GM06990 (cell line): ENCODE measurements at regions not wholly inside any gene's neighbourhood (a gene's known extent, or its start where the extent isn't known, plus 50 kb on each side); places are given as distances from the start of the nearest gene placed in this dataset.

Experiments
- DNase-seq: peaks from one replicate; pipeline ENCODE4 v3.0.0-alpha.2; 2011; ENCODE audit not compliant: insufficient read length; ENCODE audit errors: extremely low read depth
- H3K27me3 ChIP-seq: replicated peaks from 2 replicates; pipeline ENCODE4 v1.6.0; 2011; ENCODE audit warnings: low read length; ENCODE audit not compliant: control insufficient read depth, insufficient read depth
- H3K36me3 ChIP-seq: 2 replicates; pipeline ENCODE4 v1.5.1; 2011; ENCODE audit warnings: low read length; ENCODE audit not compliant: control insufficient read depth, insufficient read depth
- H3K4me3 ChIP-seq: replicated peaks from 2 replicates; pipeline ENCODE4 v1.5.1; 2011; ENCODE audit warnings: low read depth, mild to moderate bottlenecking, control low read depth, low read length
- TF ChIP-seq, protein P1 (sequence below): IDR thresholded peaks from 2 replicates; pipeline ENCODE4 v1.5.1; 2011; ENCODE audit warnings: low read length, control low read depth, mild to moderate bottlenecking, inconsistent platforms; ENCODE audit not compliant: insufficient read depth, poor library complexity, severe bottlenecking

DNA sequence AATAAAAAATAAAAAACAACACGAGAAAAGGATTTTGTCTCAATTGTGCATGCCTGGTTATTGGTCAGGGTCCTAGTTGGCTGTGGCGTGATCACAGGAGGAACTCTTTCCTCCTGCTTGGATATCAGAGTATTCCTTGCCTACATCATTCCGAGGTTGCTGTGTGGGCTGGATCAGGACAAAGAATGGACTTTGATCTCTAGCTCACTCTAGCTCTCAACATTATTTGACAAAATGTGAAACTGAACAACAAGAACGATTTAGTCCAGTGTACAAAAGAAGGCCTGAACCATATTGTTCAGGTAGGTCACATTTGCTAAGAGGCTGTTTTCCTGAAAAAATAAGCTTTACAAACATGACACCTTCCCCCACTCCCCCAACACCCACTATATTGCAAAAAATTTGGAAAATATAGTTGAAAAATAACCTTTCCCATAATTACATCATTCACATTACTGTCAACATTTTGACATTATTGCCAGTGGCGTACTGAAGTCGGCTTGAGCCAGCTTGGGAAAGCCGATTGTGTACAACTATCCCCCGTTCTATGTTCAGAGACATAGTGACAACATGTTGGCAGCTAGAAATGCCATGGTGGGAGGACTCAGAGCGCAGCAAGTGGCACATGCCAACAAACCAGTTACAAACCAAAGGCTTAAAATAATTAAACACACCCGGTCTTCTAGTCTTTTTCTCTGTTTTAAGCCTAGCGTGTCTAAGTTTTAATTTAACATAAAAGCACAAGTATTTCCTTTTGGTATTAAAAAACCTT, 179.0 kb downstream of the LPIN1 start:
- H3K36me3 ChIP-seq: no peaks in the 10 kb centered on the region
- H3K4me3 ChIP-seq: no peak overlapping the region
- TF ChIP-seq, protein P1, sequence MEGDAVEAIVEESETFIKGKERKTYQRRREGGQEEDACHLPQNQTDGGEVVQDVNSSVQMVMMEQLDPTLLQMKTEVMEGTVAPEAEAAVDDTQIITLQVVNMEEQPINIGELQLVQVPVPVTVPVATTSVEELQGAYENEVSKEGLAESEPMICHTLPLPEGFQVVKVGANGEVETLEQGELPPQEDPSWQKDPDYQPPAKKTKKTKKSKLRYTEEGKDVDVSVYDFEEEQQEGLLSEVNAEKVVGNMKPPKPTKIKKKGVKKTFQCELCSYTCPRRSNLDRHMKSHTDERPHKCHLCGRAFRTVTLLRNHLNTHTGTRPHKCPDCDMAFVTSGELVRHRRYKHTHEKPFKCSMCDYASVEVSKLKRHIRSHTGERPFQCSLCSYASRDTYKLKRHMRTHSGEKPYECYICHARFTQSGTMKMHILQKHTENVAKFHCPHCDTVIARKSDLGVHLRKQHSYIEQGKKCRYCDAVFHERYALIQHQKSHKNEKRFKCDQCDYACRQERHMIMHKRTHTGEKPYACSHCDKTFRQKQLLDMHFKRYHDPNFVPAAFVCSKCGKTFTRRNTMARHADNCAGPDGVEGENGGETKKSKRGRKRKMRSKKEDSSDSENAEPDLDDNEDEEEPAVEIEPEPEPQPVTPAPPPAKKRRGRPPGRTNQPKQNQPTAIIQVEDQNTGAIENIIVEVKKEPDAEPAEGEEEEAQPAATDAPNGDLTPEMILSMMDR: no peak
- H3K27me3 ChIP-seq: no peaks in the 10 kb centered on the region
- no peak for DNase-seq

DNA sequence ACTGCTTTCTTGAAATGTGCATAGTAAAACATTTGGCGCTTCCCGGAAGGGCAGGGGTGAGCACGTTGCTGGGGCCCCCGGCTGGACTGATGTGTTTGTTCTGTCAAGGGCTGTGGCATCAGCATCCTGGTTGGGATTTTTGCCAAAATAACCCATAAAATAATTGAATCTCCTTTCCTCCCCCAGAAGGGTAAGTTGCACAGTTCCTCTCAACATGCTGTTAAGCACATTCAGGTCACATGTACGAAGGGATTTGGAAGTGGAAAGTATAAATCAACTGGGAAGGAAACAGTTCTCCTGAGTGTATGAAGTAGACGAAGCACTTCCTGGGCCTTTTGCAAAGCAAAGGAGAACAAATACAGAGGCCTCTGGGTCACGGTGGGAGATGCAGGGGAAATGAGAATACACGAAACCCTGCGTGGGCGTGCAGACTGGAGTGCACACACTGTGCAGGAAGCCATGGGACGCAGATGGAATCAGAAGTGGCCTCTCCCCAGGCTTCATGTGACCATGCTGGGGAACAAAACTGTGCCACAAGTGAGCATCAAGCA, 183.9 kb downstream of the LPIN1 start:
- H3K27me3 ChIP-seq: no peaks in the 10 kb centered on the region
- H3K36me3 ChIP-seq: no peaks in the 10 kb centered on the region
- no peak overlapping the region for H3K4me3 ChIP-seq
- TF ChIP-seq, protein P1: no peak
- DNase-seq: no peak

DNA sequence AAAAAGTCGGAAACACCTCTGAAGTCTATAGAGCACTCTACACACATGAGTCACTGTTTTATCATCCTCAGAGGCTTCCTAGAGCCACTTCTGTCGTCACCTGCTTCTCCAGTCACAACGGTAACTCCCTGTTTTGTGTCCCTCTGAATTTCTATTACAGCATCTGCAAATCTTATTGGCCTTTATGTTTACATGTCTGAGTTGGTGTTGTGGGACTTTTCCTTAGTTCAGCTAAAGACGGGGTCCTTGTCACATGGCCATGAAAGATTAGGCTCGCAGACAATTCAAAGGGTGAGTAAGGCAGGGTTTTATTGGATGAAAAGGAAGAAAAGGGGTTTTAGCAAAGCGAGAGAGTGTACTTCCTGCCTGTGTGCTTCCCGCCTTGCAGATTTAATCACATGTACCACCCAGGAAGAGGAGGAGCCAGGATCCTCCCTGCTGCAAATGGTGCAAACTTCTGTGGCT, 185.6 kb downstream of the LPIN1 start:
- H3K27me3 ChIP-seq: no peaks in the 10 kb centered on the region
- no peak overlapping the region for H3K4me3 ChIP-seq
- no peaks in the 10 kb centered on the region; the same call in 1 of the 2 replicates for H3K36me3 ChIP-seq
- DNase-seq: no peak
- TF ChIP-seq, protein P1: no peak

DNA sequence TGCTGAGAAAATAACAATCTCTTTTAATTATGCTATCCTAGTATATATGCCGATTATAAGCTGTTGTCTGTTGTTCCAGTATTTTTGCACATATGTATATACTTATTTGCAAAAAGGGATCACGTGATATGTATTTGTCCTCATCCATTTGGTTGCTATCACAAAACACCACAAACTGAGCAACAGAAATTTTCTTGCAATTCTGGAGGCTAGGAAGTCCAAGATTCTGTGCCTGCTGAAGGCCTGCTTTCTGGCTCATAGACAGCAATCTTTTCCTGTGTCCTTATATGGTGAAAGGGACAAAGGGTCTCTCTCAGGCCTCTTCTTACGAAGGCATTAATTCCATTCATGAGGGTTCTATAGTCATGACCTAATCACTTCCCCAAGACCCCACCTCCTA, 186.5 kb downstream of the LPIN1 start:
- DNase-seq: no peak
- no peaks in the 10 kb centered on the region for H3K27me3 ChIP-seq
- TF ChIP-seq, protein P1: no peak

DNA sequence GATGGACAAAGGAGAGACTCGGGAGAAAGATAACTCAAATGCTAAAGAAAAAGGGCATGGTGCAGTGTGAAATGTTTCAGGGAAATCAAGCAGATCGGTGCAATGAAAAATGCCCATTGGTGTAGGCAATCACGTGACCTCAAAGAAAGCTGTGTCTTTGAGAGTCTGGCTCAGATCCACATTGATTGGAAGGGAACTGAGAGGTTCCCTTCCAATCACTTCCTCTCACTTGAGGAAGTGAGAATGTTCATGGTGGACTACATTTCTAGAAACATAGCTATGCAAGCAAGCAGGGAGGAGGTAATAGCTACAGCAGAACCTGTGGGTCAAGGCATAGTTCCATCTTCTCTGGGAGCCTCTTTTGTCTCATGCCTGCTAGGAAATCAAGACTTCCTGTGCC, 187.4 kb downstream of the LPIN1 start:
- TF ChIP-seq, protein P1: no peak
- peak; percentile 50 for DNase-seq
- Histone ChIP-seq H3K36me3 (no peaks in the 10 kb centered on the region; the same call in 1 of the 2 replicates), H3K27me3 (no peaks in the 10 kb centered on the region), H3K4me3 (no peak overlapping the region)

More for the DNA sequence above, 186.5 kb downstream of the LPIN1 start:
- Histone ChIP-seq H3K36me3 (no peaks in the 10 kb centered on the region; the same call in 1 of the 2 replicates), H3K4me3 (no peak overlapping the region)
